HepG2 (cell line): ENCODE measurements at regions not wholly inside any gene's neighbourhood (a gene's known extent, or its start where the extent isn't known, plus 50 kb on each side); places are given as distances from the start of the nearest gene placed in this dataset.
A peak's percentile ranks its signal among the peaks of the same experiment; 100 is the strongest.

Source experiments
- ATAC-seq: fragments of 200-7000 bp; cut with Tn5 transposase; 3 replicates; pipeline ENCODE4 v1.9.1; 2020; ENCODE audit warnings: mild to moderate bottlenecking, moderate library complexity
- BruUV-seq: library from RNA; stranded (reverse); fragments of 400-500 nt; replicated peaks from 2 replicates; lab custom pipeline; 2021; lab: Mats Ljungman, UMichigan
- CTCF ChIA-PET: fragments of 300-600 bp; formaldehyde crosslinking; extraction: SDS; loops from one replicate; lab custom pipeline; 2021; ENCODE audit warnings: low total read pairs, inconsistent platforms, low intra/inter-chr PET ratio; lab: Yijun Ruan, JAX
- POLR2A ChIA-PET: fragments of 350-600 bp; sonication (Branson Sonifier 250); formaldehyde crosslinking; loops from one replicate; lab custom pipeline; 2020; ENCODE audit warnings: antibody characterized with exemption, inconsistent platforms; lab: Yijun Ruan, JAX
- DNase-seq: peaks from one replicate; pipeline ENCODE4 v3.0.0-alpha.2; 2015; ENCODE audit warnings: low spot score
- FAIRE-seq: peaks from 3 replicates; lab custom pipeline; 2011; peaks lifted over from hg19 to GRCh38; lab: Jason Lieb, UNC
- H2AFZ ChIP-seq: one replicate; pipeline ENCODE4 v1.6.1; 2011; ENCODE audit warnings: low read length, inconsistent platforms
- H3K27ac ChIP-seq: fragments of 300-600 bp; 3 replicates; pipeline ENCODE4 v1.8.0; 2011; ENCODE audit warnings: mixed run types, mild to moderate bottlenecking, mixed read lengths, low read length, inconsistent platforms; ENCODE audit not compliant: insufficient read depth; ENCODE audit errors: extremely low read length
- H3K27me3 ChIP-seq, 2 experiments: fragments of 200-600 bp in 1 of 2; 2 replicates in 1 of 2; 3 replicates in 1 of 2; pipeline versions ENCODE4 v1.6.0 to v1.8.0; 2011; ENCODE audit warnings: low read length in 2 of 2, mild to moderate bottlenecking in 2 of 2, moderate library complexity in 2 of 2, inconsistent platforms in 1 of 2; ENCODE audit not compliant: insufficient read depth in 2 of 2, control insufficient read depth in 1 of 2
- H3K36me3 ChIP-seq, 2 experiments: fragments of 200-600 bp in 1 of 2; replicated peaks in 1 of 2; 2 replicates in 1 of 2; 3 replicates in 1 of 2; pipeline versions ENCODE4 v1.5.1 to v1.8.0; 2011; ENCODE audit warnings: low read length in 2 of 2, inconsistent platforms in 1 of 2; ENCODE audit not compliant: insufficient read depth in 2 of 2, control insufficient read depth in 1 of 2
- H3K4me1 ChIP-seq: 2 replicates; pipeline ENCODE4 v1.5.1; 2012; ENCODE audit warnings: low read length, inconsistent platforms; ENCODE audit not compliant: insufficient read depth
- H3K4me2 ChIP-seq: 2 replicates; pipeline ENCODE4 v1.6.0; 2011; ENCODE audit warnings: low read depth, low read length, inconsistent platforms
- H3K4me3 ChIP-seq, 3 experiments: fragments of 200-600 bp in 1 of 3; sonication (generic), shearing (Covaris generic) in 1 of 3; replicated peaks in 1 of 3; 2 replicates each; pipeline ENCODE4 v1.5.1; 2011 to 2016; ENCODE audit warnings: low read length in 3 of 3, inconsistent platforms in 2 of 3, low read depth in 2 of 3, mild to moderate bottlenecking in 2 of 3, control low read depth in 1 of 3, mixed read lengths in 1 of 3; ENCODE audit not compliant: insufficient read depth in 1 of 3
- H3K79me2 ChIP-seq: one replicate; pipeline ENCODE4 v1.6.1; 2011; ENCODE audit warnings: low read length, inconsistent platforms; ENCODE audit not compliant: insufficient read depth
- H3K9ac ChIP-seq: 2 replicates; pipeline ENCODE4 v1.6.0; 2011; ENCODE audit warnings: mild to moderate bottlenecking, low read depth, low read length, inconsistent platforms; ENCODE audit not compliant: insufficient read depth
- H3K9me3 ChIP-seq: 2 replicates; pipeline ENCODE4 v1.5.1; 2012; ENCODE audit warnings: mild to moderate bottlenecking, low read length
- H4K20me1 ChIP-seq: 2 replicates; pipeline ENCODE4 v1.6.0; 2011; ENCODE audit warnings: inconsistent platforms, mild to moderate bottlenecking, low read length, moderate library complexity; ENCODE audit not compliant: insufficient read depth
- FOXA1 ChIP-seq, 2 experiments: fragments of 450-650 bp in 1 of 2; sonication (generic) in 1 of 2; formaldehyde crosslinking in 1 of 2; IDR thresholded peaks; 2 replicates each; pipeline versions ENCODE4 v1.4.0 to v1.6.1; 2016 to 2020; ENCODE audit warnings: missing genetic modification reagents in 1 of 2
- FOXA3 ChIP-seq: IDR thresholded peaks from 2 replicates; pipeline ENCODE4 v1.6.1; 2016; ENCODE audit warnings: missing genetic modification reagents, missing compliant biosample characterization
- FOXK1 ChIP-seq: sonication (generic); formaldehyde crosslinking; IDR thresholded peaks from 2 replicates; pipeline ENCODE4 v1.4.0; 2020; ENCODE audit warnings: low read depth, missing genetic modification reagents, borderline replicate concordance
- FOXO1 ChIP-seq: sonication (generic); formaldehyde crosslinking; IDR thresholded peaks from 2 replicates; pipeline ENCODE4 v1.4.0; 2020; ENCODE audit warnings: missing genetic modification reagents
- HES4 ChIP-seq: sonication (generic); formaldehyde crosslinking; IDR thresholded peaks from 2 replicates; pipeline ENCODE4 v1.9.0; 2021; ENCODE audit warnings: mild to moderate bottlenecking, missing genetic modification reagents, borderline replicate concordance
- ZBTB43 ChIP-seq: sonication (generic); formaldehyde crosslinking; conservative IDR thresholded peaks from 2 replicates; pipeline ENCODE4 v1.4.0; 2020; ENCODE audit warnings: missing genetic modification reagents
- ZBTB7B ChIP-seq: sonication (generic); formaldehyde crosslinking; IDR thresholded peaks from 2 replicates; pipeline ENCODE4 v1.4.0; 2020; ENCODE audit warnings: missing genetic modification reagents
- ZNF124 ChIP-seq: sonication (generic); formaldehyde crosslinking; IDR thresholded peaks from 2 replicates; pipeline ENCODE4 v1.4.0; 2020; ENCODE audit warnings: missing genetic modification reagents
- ZNF598 ChIP-seq: sonication (generic); formaldehyde crosslinking; IDR thresholded peaks from 2 replicates; pipeline ENCODE4 v1.5.1; 2020; ENCODE audit warnings: mild to moderate bottlenecking, missing genetic modification reagents, borderline replicate concordance
- ZNF644 ChIP-seq: IDR thresholded peaks from 2 replicates; pipeline ENCODE4 v1.6.1; 2016; ENCODE audit warnings: low read depth
- ZNF879 ChIP-seq: sonication (generic); formaldehyde crosslinking; IDR thresholded peaks from 2 replicates; pipeline ENCODE4 v1.8.1; 2023; ENCODE audit warnings: missing genetic modification reagents
- WGBS: methylation state at CpG from one replicate; pipeline ENCODE4 v1.1.6; 2017; ENCODE audit warnings: low lambda C conversion rate; 5-methylcytosine and 5-hydroxymethylcytosine counted together
- in situ Hi-C: cut with HindIII; loops from 2 replicates; pipeline ENCODE4 v1.10.0; 2017; ENCODE audit warnings: low pct_unique_long_range_greater_than_20kb; ENCODE audit not compliant: extremely low pct_ligation_motif_present
- intact Hi-C: fragments of 100-400 bp; cut with micrococcal nuclease; formaldehyde crosslinking; loops from one replicate; pipeline ENCODE4 v1.10.0; 2022; ENCODE audit not compliant: unreplicated experiment
- TF ChIP-seq, protein P1 (sequence below): sonication (generic); formaldehyde crosslinking; conservative IDR thresholded peaks from 2 replicates; pipeline ENCODE4 v1.4.0; 2020; ENCODE audit warnings: mild to moderate bottlenecking, missing genetic modification reagents, moderate library complexity

- H3K9me3 ChIP-seq: no peaks in the 10 kb centered on the region
- H3K4me3 ChIP-seq: no peak overlapping the region
- no peaks in the 10 kb centered on the region for H4K20me1 ChIP-seq
- ATAC-seq (peak; percentile 65), DNase-seq (no peak), FAIRE-seq (no peak)
- H3K4me1 ChIP-seq: peaks cover 15% of the 10 kb centered on the region
- no peaks in the 10 kb centered on the region for H3K79me2 ChIP-seq
- H2AFZ ChIP-seq: peak overlapping the region; percentile 49
- TF ChIP-seq ZNF124 (CRISPR knock-in tag) (peak; percentile 44; the same call in 1 of the 2 replicates), ZBTB43 (CRISPR knock-in tag) (no peak)
- intact Hi-C loops (no loop called here), in situ Hi-C loops (no loop called here)
- BruUV-seq: no TSS peak
- no peak overlapping the region for H3K9ac ChIP-seq
- WGBS: 46% methylated on average over 6 of the region's 6 CpGs
- POLR2A ChIA-PET: no interaction called here
- no peak overlapping the region for H3K27ac ChIP-seq
- H3K27me3 ChIP-seq: no peaks in the 10 kb centered on the region
- no peaks in the 10 kb centered on the region for H3K36me3 ChIP-seq
- peak overlapping the region; percentile 41 for H3K4me2 ChIP-seq
- CTCF ChIA-PET: no interaction called here
Observed at GRCh38 chr10:44696496-44696895, 214.6 kb upstream of the TMEM72 start.

- no peak overlapping the region for H2AFZ ChIP-seq
- H3K79me2 ChIP-seq: no peaks in the 10 kb centered on the region
- FAIRE-seq (peak; percentile 56), ATAC-seq (peak; percentile 99), DNase-seq (peak; percentile 13)
- POLR2A ChIA-PET: no interaction called here
- no peaks in the 10 kb centered on the region for H3K9me3 ChIP-seq
- H3K4me1 ChIP-seq: peaks cover 15% of the 10 kb centered on the region
- no peaks in the 10 kb centered on the region for H3K27me3 ChIP-seq
- H3K4me2 ChIP-seq: peak overlapping the region; percentile 41
- H4K20me1 ChIP-seq: no peaks in the 10 kb centered on the region
- intact Hi-C loops: no loop called here
- CTCF ChIA-PET: no interaction called here
- H3K9ac ChIP-seq: no peak overlapping the region; the same call in 1 of the 2 replicates
- in situ Hi-C loops: no loop called here
- BruUV-seq: no TSS peak
- 3% methylated on average over 2 of the region's 2 CpGs for WGBS
- H3K36me3 ChIP-seq: no peaks in the 10 kb centered on the region
- no peak overlapping the region; a peak in 1 of 6 replicates for H3K4me3 ChIP-seq
- no peak overlapping the region for H3K27ac ChIP-seq
- TF ChIP-seq FOXA3 (CRISPR knock-in tag) (peak; percentile 66), FOXO1 (CRISPR knock-in tag) (peak; percentile 63; the same call in 1 of the 2 replicates), ZNF644 (CRISPR knock-in tag) (peak; percentile 47; the same call in 1 of the 2 replicates), ZNF879 (CRISPR knock-in tag) (0 out of 2 replicates have a peak, but pooled peaks have one; percentile 29), FOXA1 (IDR thresholded peaks at IDR 0.05) (no peak), FOXA1 (CRISPR knock-in tag; IDR thresholded peaks at IDR 0.05) (peak; percentile 54; the same call in 1 of the 2 replicates), HES4 (CRISPR knock-in tag) (no peak), ZNF598 (CRISPR knock-in tag) (no peak), ZBTB7B (CRISPR knock-in tag) (no peak), FOXK1 (CRISPR knock-in tag) (peak; percentile 62; the same call in 1 of the 2 replicates)
- TF ChIP-seq, protein P1, sequence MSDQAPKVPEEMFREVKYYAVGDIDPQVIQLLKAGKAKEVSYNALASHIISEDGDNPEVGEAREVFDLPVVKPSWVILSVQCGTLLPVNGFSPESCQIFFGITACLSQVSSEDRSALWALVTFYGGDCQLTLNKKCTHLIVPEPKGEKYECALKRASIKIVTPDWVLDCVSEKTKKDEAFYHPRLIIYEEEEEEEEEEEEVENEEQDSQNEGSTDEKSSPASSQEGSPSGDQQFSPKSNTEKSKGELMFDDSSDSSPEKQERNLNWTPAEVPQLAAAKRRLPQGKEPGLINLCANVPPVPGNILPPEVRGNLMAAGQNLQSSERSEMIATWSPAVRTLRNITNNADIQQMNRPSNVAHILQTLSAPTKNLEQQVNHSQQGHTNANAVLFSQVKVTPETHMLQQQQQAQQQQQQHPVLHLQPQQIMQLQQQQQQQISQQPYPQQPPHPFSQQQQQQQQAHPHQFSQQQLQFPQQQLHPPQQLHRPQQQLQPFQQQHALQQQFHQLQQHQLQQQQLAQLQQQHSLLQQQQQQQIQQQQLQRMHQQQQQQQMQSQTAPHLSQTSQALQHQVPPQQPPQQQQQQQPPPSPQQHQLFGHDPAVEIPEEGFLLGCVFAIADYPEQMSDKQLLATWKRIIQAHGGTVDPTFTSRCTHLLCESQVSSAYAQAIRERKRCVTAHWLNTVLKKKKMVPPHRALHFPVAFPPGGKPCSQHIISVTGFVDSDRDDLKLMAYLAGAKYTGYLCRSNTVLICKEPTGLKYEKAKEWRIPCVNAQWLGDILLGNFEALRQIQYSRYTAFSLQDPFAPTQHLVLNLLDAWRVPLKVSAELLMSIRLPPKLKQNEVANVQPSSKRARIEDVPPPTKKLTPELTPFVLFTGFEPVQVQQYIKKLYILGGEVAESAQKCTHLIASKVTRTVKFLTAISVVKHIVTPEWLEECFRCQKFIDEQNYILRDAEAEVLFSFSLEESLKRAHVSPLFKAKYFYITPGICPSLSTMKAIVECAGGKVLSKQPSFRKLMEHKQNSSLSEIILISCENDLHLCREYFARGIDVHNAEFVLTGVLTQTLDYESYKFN: peak; percentile 35; the same call in 1 of the 2 replicates
Observed at GRCh38 chr10:44697116-44697515, 214.0 kb upstream of the TMEM72 start.
